HepG2 (cell line): ENCODE measurements at regions not wholly inside any gene's neighbourhood (a gene's known extent, or its start where the extent isn't known, plus 50 kb on each side); places are given as distances from the start of the nearest gene placed in this dataset.
A peak's percentile ranks its signal among the peaks of the same experiment; 100 is the strongest.

ENCODE experiments used
- CC2D1A ChIP-seq: sonication (generic); formaldehyde crosslinking; IDR thresholded peaks from 2 replicates; pipeline ENCODE4 v1.8.1; 2023; ENCODE audit warnings: mild to moderate bottlenecking, missing genetic modification reagents
- CSRNP1 ChIP-seq: sonication (generic); formaldehyde crosslinking; IDR thresholded peaks from 2 replicates; pipeline ENCODE4 v1.8.1; 2023; ENCODE audit warnings: mild to moderate bottlenecking, missing genetic modification reagents
- KLF16 ChIP-seq, 2 experiments: sonication (generic) in 1 of 2; formaldehyde crosslinking in 1 of 2; IDR thresholded peaks; 2 replicates each; pipeline versions ENCODE4 v1.6.1 to v1.8.0; 2016 to 2023; ENCODE audit warnings: missing genetic modification reagents in 2 of 2, missing compliant biosample characterization in 1 of 2
- MAFF ChIP-seq: IDR thresholded peaks from 2 replicates; pipeline ENCODE4 v1.6.1; 2011; ENCODE audit warnings: low read depth, low read length, improper control_type of control experiment
- SKIL ChIP-seq: sonication (generic); formaldehyde crosslinking; IDR thresholded peaks from 2 replicates; pipeline ENCODE4 v1.8.0; 2022; ENCODE audit warnings: missing genetic modification reagents, mild to moderate bottlenecking, moderate library complexity, borderline replicate concordance
- ZNF101 ChIP-seq: sonication (generic); formaldehyde crosslinking; IDR thresholded peaks from 2 replicates; pipeline ENCODE4 v1.4.0; 2020; ENCODE audit warnings: mild to moderate bottlenecking, low read depth, missing genetic modification reagents, borderline replicate concordance
- ZNF331 ChIP-seq: sonication (generic); formaldehyde crosslinking; IDR thresholded peaks from 2 replicates; pipeline ENCODE4 v1.4.0; 2020; ENCODE audit warnings: missing genetic modification reagents
- ZNF432 ChIP-seq: sonication (generic); formaldehyde crosslinking; IDR thresholded peaks from 2 replicates; pipeline ENCODE4 v1.5.0; 2020; ENCODE audit warnings: missing genetic modification reagents, mild to moderate bottlenecking, borderline replicate concordance
- ZNF615 ChIP-seq: sonication (generic); formaldehyde crosslinking; IDR thresholded peaks from 2 replicates; pipeline ENCODE4 v1.5.0; 2020; ENCODE audit warnings: mild to moderate bottlenecking, missing genetic modification reagents, borderline replicate concordance
- ZNF761 ChIP-seq: sonication (generic); formaldehyde crosslinking; conservative IDR thresholded peaks from 2 replicates; pipeline ENCODE4 v1.4.0; 2020; ENCODE audit warnings: mild to moderate bottlenecking, missing genetic modification reagents
- TF ChIP-seq, protein P1 (sequence below): sonication (generic); formaldehyde crosslinking; IDR thresholded peaks from 2 replicates; pipeline ENCODE4 v1.4.0; 2020; ENCODE audit warnings: mild to moderate bottlenecking, missing genetic modification reagents
- TF ChIP-seq, protein P2 (sequence below): IDR thresholded peaks from 2 replicates; pipeline ENCODE4 v1.6.1; 2016; ENCODE audit warnings: missing compliant biosample characterization, missing genetic modification reagents, borderline replicate concordance

GRCh38 chr15:67914537-67915460 lies 75.0 kb upstream of the RNU6-1 start (continued):
- TF ChIP-seq, protein P1, sequence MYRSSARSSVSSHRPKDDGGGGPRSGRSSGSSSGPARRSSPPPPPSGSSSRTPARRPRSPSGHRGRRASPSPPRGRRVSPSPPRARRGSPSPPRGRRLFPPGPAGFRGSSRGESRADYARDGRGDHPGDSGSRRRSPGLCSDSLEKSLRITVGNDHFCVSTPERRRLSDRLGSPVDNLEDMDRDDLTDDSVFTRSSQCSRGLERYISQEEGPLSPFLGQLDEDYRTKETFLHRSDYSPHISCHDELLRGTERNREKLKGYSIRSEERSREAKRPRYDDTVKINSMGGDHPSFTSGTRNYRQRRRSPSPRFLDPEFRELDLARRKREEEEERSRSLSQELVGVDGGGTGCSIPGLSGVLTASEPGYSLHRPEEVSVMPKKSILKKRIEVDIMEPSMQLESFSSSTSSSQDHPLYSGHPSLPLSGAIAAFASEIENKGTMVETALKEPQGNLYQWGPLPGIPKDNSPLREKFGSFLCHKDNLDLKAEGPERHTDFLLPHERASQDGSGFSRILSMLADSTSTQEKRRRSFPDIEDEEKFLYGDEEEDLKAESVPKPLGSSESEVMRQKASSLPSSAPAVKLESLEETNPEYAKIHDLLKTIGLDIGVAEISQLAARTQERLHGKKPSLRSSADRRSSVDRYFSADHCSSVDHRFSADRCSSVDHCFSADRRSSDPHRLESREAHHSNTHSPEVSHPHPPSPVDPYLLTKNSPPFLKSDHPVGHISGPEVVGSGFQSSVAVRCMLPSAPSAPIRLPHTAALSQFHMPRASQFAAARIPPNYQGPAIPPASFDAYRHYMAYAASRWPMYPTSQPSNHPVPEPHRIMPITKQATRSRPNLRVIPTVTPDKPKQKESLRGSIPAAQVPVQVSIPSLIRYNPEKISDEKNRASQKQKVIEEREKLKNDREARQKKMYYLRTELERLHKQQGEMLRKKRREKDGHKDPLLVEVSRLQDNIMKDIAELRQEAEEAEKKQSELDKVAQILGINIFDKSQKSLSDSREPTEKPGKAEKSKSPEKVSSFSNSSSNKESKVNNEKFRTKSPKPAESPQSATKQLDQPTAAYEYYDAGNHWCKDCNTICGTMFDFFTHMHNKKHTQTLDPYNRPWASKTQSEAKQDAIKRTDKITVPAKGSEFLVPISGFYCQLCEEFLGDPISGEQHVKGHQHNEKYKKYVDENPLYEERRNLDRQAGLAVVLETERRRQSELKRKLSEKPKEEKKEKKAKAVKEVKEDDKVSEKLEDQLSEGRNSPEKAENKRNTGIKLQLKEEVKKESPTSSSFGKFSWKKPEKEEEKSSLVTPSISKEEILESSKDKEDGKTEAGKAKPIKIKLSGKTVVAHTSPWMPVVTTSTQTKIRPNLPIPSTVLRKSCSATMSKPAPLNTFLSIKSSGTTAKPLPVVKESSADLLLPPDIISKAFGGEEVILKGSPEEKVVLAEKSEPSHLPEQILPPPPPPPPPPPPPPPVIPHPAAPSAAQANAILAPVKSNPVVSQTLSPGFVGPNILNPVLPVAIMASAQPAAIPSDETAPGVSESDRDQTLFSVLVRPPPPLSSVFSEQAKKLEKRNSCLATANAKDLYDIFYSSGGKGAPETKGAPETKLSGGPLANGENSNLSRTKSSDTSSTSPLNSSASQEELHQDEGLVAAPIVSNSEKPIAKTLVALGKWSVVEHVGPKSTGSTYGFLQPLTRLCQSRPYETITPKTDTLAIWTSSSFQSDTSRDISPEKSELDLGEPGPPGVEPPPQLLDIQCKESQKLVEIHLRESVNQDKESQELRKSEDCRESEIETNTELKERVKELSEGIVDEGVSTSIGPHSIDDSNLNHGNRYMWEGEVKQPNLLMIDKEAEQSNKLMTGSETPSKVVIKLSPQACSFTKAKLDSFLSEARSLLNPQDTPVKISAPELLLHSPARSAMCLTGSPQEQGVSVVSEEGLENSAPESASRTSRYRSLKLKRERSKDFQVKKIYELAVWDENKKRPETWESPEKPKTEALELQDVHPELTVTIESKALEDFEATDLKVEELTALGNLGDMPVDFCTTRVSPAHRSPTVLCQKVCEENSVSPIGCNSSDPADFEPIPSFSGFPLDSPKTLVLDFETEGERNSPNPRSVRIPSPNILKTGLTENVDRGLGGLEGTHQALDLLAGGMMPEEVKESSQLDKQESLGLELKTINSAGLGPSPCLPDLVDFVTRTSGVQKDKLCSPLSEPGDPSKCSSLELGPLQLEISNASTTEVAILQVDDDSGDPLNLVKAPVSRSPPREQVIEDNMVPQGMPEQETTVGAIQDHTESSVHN (CRISPR knock-in tag), result 0 out of 2 replicates have a peak, but pooled peaks have one; percentile 28
- TF ChIP-seq ZNF331 (CRISPR knock-in tag) (0 out of 2 replicates have a peak, but pooled peaks have one; percentile 23), SKIL (CRISPR knock-in tag) (no peak), CC2D1A (CRISPR knock-in tag) (no peak), ZNF101 (CRISPR knock-in tag) (no peak), MAFF (no peak), ZNF615 (CRISPR knock-in tag) (0 out of 2 replicates have a peak, but pooled peaks have one; percentile 7), ZNF432 (no peak), CSRNP1 (CRISPR knock-in tag) (no peak), KLF16 (CRISPR knock-in tag; IDR thresholded peaks at IDR 0.05) (no peak; a peak in 1 of 4 replicates), ZNF761 (CRISPR knock-in tag) (no peak)
- TF ChIP-seq, protein P2, sequence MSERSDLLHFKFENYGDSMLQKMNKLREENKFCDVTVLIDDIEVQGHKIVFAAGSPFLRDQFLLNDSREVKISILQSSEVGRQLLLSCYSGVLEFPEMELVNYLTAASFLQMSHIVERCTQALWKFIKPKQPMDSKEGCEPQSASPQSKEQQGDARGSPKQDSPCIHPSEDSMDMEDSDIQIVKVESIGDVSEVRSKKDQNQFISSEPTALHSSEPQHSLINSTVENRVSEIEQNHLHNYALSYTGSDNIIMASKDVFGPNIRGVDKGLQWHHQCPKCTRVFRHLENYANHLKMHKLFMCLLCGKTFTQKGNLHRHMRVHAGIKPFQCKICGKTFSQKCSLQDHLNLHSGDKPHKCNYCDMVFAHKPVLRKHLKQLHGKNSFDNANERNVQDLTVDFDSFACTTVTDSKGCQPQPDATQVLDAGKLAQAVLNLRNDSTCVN (CRISPR knock-in tag), result peak; percentile 19; the same call in 1 of the 2 replicates
